Medulla oblongata (tissue), 1 donor: ENCODE measurements at regions not wholly inside any gene's neighbourhood (a gene's known extent, or its start where the extent isn't known, plus 50 kb on each side); places are given as distances from the start of the nearest gene placed in this dataset.
"Not testable (repeated sequence)": the region's sequence is repeated elsewhere in the genome, so short reads cannot be mapped to it uniquely, and the experiment has no call there.

Experiments
- DNase-seq: peaks from one replicate; pipeline ENCODE4 v3.0.0-alpha.2; 2015; ENCODE audit errors: extremely low spot score

GRCh38 chr5:154546719-154547118 lies 68.7 kb upstream of the HAND1 start:
- DNase-seq: no peak

GRCh38 chr5:154544646-154545045 lies 66.6 kb upstream of the HAND1 start:
- no peak for DNase-seq

- no peak for DNase-seq
Measured at GRCh38 chr5:154543380-154543779, 65.4 kb upstream of the HAND1 start.

GRCh38 chr5:154542581-154542980 lies 64.6 kb upstream of the HAND1 start:
- DNase-seq: no peak

GRCh38 chr5:154542000-154542399 lies 64.0 kb upstream of the HAND1 start:
- no peak for DNase-seq

- no peak for DNase-seq
Measured at GRCh38 chr5:154541553-154541952, 63.5 kb upstream of the HAND1 start.

- no peak for DNase-seq
Measured at GRCh38 chr5:154540600-154540999, 62.6 kb upstream of the HAND1 start.

GRCh38 chr5:154538492-154538891 lies 60.5 kb upstream of the HAND1 start:
- no peak for DNase-seq

GRCh38 chr5:154536439-154536838 lies 58.4 kb upstream of the HAND1 start:
- DNase-seq: not testable (repeated sequence)

GRCh38 chr5:154535535-154535934 lies 57.5 kb upstream of the HAND1 start:
- no peak for DNase-seq

GRCh38 chr5:154534457-154535050 lies 56.5 kb upstream of the HAND1 start:
- DNase-seq: no peak

- DNase-seq: no peak
Measured at GRCh38 chr5:154529282-154529681, 51.3 kb upstream of the HAND1 start.

GRCh38 chr5:154528005-154528594 lies 50.1 kb upstream of the HAND1 start:
- no peak for DNase-seq
